Endothelial cell of umbilical vein (primary cell): ENCODE measurements at regions not wholly inside any gene's neighbourhood (a gene's known extent, or its start where the extent isn't known, plus 50 kb on each side); places are given as distances from the start of the nearest gene placed in this dataset.

Experiments
- EZH2 ChIP-seq: IDR thresholded peaks from 2 replicates; pipeline ENCODE4 v1.6.1; 2012; ENCODE audit warnings: borderline replicate concordance, low read depth, mild to moderate bottlenecking, moderate library complexity, low read length, inconsistent platforms; ENCODE audit not compliant: severe bottlenecking
- FOS ChIP-seq: IDR thresholded peaks from 2 replicates; pipeline ENCODE4 v1.6.1; 2011; ENCODE audit warnings: mild to moderate bottlenecking, low read length, moderate library complexity, borderline replicate concordance; ENCODE audit not compliant: insufficient read depth
- GATA2 ChIP-seq: IDR thresholded peaks from 2 replicates; pipeline ENCODE4 v1.7.0; 2011; ENCODE audit warnings: low read depth, mild to moderate bottlenecking, moderate library complexity, mixed read lengths, low read length; ENCODE audit not compliant: insufficient read length, insufficient read depth
- JUN ChIP-seq: IDR thresholded peaks from 2 replicates; pipeline ENCODE4 v1.6.1; 2011; ENCODE audit warnings: borderline replicate concordance, low read depth; ENCODE audit not compliant: insufficient read length, insufficient read depth
- MYC ChIP-seq: IDR thresholded peaks from one replicate; pipeline ENCODE4 v1.6.1; 2011; ENCODE audit warnings: mild to moderate bottlenecking, low read depth, low read length
- POLR2A ChIP-seq: IDR thresholded peaks from 2 replicates; pipeline ENCODE4 v1.6.1; 2012; ENCODE audit warnings: low read depth, mild to moderate bottlenecking, control low read depth, low read length
- POLR2AphosphoS5 ChIP-seq: IDR thresholded peaks from 2 replicates; pipeline ENCODE4 v1.6.1; 2012; ENCODE audit warnings: low read depth, mild to moderate bottlenecking, control low read depth, low read length, moderate library complexity; ENCODE audit not compliant: insufficient read depth
- TF ChIP-seq, protein P1 (sequence below), 2 donors: IDR thresholded peaks; 1 replicate in 1 of 2; 2 replicates in 1 of 2; pipeline ENCODE4 v1.5.1; 2011; ENCODE audit warnings: low read length in 2 of 2, mild to moderate bottlenecking in 2 of 2, moderate library complexity in 2 of 2, control low read depth in 1 of 2, inconsistent platforms in 1 of 2, low read depth in 1 of 2; ENCODE audit not compliant: insufficient read depth in 1 of 2; ENCODE audit errors: extremely low read depth in 1 of 2
- TF ChIP-seq, protein P2 (sequence below): IDR thresholded peaks from 2 replicates; pipeline ENCODE4 v1.6.1; 2011; ENCODE audit not compliant: insufficient read depth, insufficient read length

DNA sequence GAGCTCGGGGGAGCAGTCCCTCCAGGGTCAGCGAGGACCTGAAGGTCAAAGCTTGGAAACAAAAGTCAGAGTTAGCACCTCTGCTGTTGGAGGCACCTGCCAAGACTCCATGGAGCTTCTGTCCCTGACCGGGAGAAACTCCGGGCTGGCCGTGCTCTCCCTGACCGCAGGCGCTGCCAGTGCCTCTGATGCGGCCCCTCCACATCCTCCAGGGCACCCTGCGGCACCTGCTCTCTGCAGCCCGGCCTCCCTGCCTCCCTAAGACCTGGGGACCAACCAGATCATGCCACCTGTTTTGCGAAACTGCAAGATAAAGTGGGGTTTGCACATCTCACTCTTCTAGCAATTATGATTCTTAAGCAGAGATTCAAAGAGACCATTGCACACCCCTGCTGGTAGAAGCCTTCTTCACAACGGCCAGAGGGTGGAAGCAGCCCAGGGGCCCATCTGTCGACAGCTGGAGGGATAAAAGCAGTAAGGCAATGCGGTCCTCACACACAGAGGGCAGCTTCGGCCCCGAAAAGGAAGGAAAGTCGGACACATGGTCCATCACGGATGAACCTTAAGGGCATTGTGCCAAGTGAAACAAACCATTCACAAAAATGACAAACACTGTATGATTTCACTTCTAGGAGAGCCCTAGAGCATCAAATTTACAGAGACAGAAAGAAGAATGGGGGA is 477.1 kb downstream of the BRD1 start:
- TF ChIP-seq EZH2, result no peak
- TF ChIP-seq, protein P1, sequence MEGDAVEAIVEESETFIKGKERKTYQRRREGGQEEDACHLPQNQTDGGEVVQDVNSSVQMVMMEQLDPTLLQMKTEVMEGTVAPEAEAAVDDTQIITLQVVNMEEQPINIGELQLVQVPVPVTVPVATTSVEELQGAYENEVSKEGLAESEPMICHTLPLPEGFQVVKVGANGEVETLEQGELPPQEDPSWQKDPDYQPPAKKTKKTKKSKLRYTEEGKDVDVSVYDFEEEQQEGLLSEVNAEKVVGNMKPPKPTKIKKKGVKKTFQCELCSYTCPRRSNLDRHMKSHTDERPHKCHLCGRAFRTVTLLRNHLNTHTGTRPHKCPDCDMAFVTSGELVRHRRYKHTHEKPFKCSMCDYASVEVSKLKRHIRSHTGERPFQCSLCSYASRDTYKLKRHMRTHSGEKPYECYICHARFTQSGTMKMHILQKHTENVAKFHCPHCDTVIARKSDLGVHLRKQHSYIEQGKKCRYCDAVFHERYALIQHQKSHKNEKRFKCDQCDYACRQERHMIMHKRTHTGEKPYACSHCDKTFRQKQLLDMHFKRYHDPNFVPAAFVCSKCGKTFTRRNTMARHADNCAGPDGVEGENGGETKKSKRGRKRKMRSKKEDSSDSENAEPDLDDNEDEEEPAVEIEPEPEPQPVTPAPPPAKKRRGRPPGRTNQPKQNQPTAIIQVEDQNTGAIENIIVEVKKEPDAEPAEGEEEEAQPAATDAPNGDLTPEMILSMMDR (IDR thresholded peaks at IDR 0.05; ENCODE audit: extremely low read depth in 1 of 2, insufficient read depth in 1 of 2, low read depth in 1 of 2, low read length in 2 of 2), result no peak
- no peak for TF ChIP-seq POLR2AphosphoS5
- TF ChIP-seq, protein P2, sequence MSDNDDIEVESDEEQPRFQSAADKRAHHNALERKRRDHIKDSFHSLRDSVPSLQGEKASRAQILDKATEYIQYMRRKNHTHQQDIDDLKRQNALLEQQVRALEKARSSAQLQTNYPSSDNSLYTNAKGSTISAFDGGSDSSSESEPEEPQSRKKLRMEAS, result no peak
- no peak for TF ChIP-seq POLR2A
- TF ChIP-seq MYC, result no peak
- TF ChIP-seq JUN, result no peak
- TF ChIP-seq GATA2, result no peak
- no peak for TF ChIP-seq FOS
